Large intestine (tissue), 3 donors: ENCODE measurements at regions not wholly inside any gene's neighbourhood (a gene's known extent, or its start where the extent isn't known, plus 50 kb on each side); places are given as distances from the start of the nearest gene placed in this dataset.

ENCODE experiments used
- DNase-seq, 2 donors: peaks; one replicate each; pipeline versions ENCODE4 v3.0.0 to v3.0.0-alpha.2; 2013
- H3K27ac ChIP-seq: one replicate; pipeline ENCODE4 v1.5.1; 2013; ENCODE audit warnings: low read length
- H3K27me3 ChIP-seq: 2 replicates; pipeline ENCODE4 v1.6.1; 2013; ENCODE audit warnings: low read length; ENCODE audit not compliant: control insufficient read depth, insufficient read depth
- H3K36me3 ChIP-seq: 2 replicates; pipeline ENCODE4 v1.6.1; 2013; ENCODE audit warnings: low read length; ENCODE audit not compliant: control insufficient read depth, insufficient read depth
- H3K4me1 ChIP-seq: one replicate; pipeline ENCODE4 v1.6.1; 2013; ENCODE audit warnings: low read length; ENCODE audit not compliant: control insufficient read depth, insufficient read depth
- H3K4me3 ChIP-seq: one replicate; pipeline ENCODE4 v1.5.1; 2013; ENCODE audit warnings: low read length
- H3K9me3 ChIP-seq: one replicate; pipeline ENCODE4 v1.6.1; 2013; ENCODE audit warnings: mild to moderate bottlenecking, low read depth, low read length, moderate library complexity; ENCODE audit not compliant: control insufficient read depth
- WGBS: methylation state at CpG from one replicate; pipeline ENCODE4 v1.1.5; 2013; ENCODE audit warnings: low lambda C conversion rate; ENCODE audit not compliant: insufficient coverage; 5-methylcytosine and 5-hydroxymethylcytosine counted together

- no peaks in the 10 kb centered on the region for H3K36me3 ChIP-seq
- no peaks in the 10 kb centered on the region for H3K9me3 ChIP-seq
- no peak overlapping the region for H3K27ac ChIP-seq
- no peak overlapping the region for H3K4me3 ChIP-seq
- WGBS: no CpG with 5 or more reads among the region's 1 CpG
- no peak for DNase-seq
- no peaks in the 10 kb centered on the region for H3K4me1 ChIP-seq
- H3K27me3 ChIP-seq: peaks cover 31% of the 10 kb centered on the region
Observed at GRCh38 chr10:129040377-129040776, 426.7 kb upstream of the MGMT start.

GRCh38 chr10:129041916-129042315, 425.1 kb upstream of the MGMT start:
- no peak overlapping the region for H3K27ac ChIP-seq
- no peak for DNase-seq
- H3K4me3 ChIP-seq: no peak overlapping the region
- WGBS: 100% methylated on average over 1 of the region's 9 CpGs
- no peaks in the 10 kb centered on the region for H3K4me1 ChIP-seq
- no peaks in the 10 kb centered on the region for H3K9me3 ChIP-seq
- H3K27me3 ChIP-seq: peaks cover 19% of the 10 kb centered on the region
- H3K36me3 ChIP-seq: no peaks in the 10 kb centered on the region

- H3K4me3 ChIP-seq: no peak overlapping the region
- no peaks in the 10 kb centered on the region for H3K4me1 ChIP-seq
- no peak for DNase-seq
- H3K9me3 ChIP-seq: no peaks in the 10 kb centered on the region
- H3K36me3 ChIP-seq: no peaks in the 10 kb centered on the region
- 77% methylated on average over 5 of the region's 21 CpGs for WGBS
- no peak overlapping the region for H3K27ac ChIP-seq
- H3K27me3 ChIP-seq: peaks cover 15% of the 10 kb centered on the region
Observed at GRCh38 chr10:129042776-129043595, 424.1 kb upstream of the MGMT start.

GRCh38 chr10:129043691-129044090, 423.4 kb upstream of the MGMT start:
- no peak overlapping the region for H3K27ac ChIP-seq
- H3K27me3 ChIP-seq: peaks cover 13% of the 10 kb centered on the region
- no peak overlapping the region for H3K4me3 ChIP-seq
- no peak for DNase-seq
- H3K9me3 ChIP-seq: no peaks in the 10 kb centered on the region
- WGBS: 40% methylated on average over 1 of the region's 3 CpGs
- H3K36me3 ChIP-seq: no peaks in the 10 kb centered on the region
- no peaks in the 10 kb centered on the region for H3K4me1 ChIP-seq

- Histone ChIP-seq H3K36me3 (no peaks in the 10 kb centered on the region), H3K4me3 (no peak overlapping the region), H3K27me3 (peaks cover 3% of the 10 kb centered on the region), H3K9me3 (no peaks in the 10 kb centered on the region), H3K4me1 (no peaks in the 10 kb centered on the region), H3K27ac (no peak overlapping the region)
- whole genome bisulfite sequencing: 100% methylated on average over 2 of the region's 17 CpGs
- no peak for DNase-seq
Observed at GRCh38 chr10:129045599-129045998, 421.4 kb upstream of the MGMT start.

- no peaks in the 10 kb centered on the region for H3K36me3 ChIP-seq
- H3K27ac ChIP-seq: no peak overlapping the region
- DNase-seq: no peak
- no peaks in the 10 kb centered on the region for H3K9me3 ChIP-seq
- no peaks in the 10 kb centered on the region for H3K4me1 ChIP-seq
- WGBS: 95% methylated on average over 7 of the region's 28 CpGs
- peaks cover 3% of the 10 kb centered on the region for H3K27me3 ChIP-seq
- H3K4me3 ChIP-seq: no peak overlapping the region
Observed at GRCh38 chr10:129046065-129046681, 420.9 kb upstream of the MGMT start.

GRCh38 chr10:129046962-129047361, 420.1 kb upstream of the MGMT start:
- WGBS: 57% methylated on average over 1 of the region's 5 CpGs
- no peak for DNase-seq
- H3K27ac ChIP-seq: no peak overlapping the region
- H3K4me3 ChIP-seq: no peak overlapping the region
- peaks cover 3% of the 10 kb centered on the region for H3K27me3 ChIP-seq
- H3K36me3 ChIP-seq: no peaks in the 10 kb centered on the region
- no peaks in the 10 kb centered on the region for H3K4me1 ChIP-seq
- no peaks in the 10 kb centered on the region for H3K9me3 ChIP-seq

- Histone ChIP-seq H3K9me3 (no peaks in the 10 kb centered on the region), H3K27ac (no peak overlapping the region), H3K4me1 (no peaks in the 10 kb centered on the region), H3K36me3 (no peaks in the 10 kb centered on the region), H3K4me3 (no peak overlapping the region), H3K27me3 (no peaks in the 10 kb centered on the region)
- WGBS: no CpG with 5 or more reads among the region's 3 CpGs
- DNase-seq: no peak
Observed at GRCh38 chr10:129047600-129047999, 419.4 kb upstream of the MGMT start.

- H3K27ac ChIP-seq: no peak overlapping the region
- no peaks in the 10 kb centered on the region for H3K4me1 ChIP-seq
- H3K9me3 ChIP-seq: no peaks in the 10 kb centered on the region
- WGBS: no CpG with 5 or more reads among the region's 12 CpGs
- H3K27me3 ChIP-seq: no peaks in the 10 kb centered on the region
- DNase-seq: no peak
- H3K4me3 ChIP-seq: no peak overlapping the region
- H3K36me3 ChIP-seq: no peaks in the 10 kb centered on the region
Observed at GRCh38 chr10:129048513-129048912, 418.5 kb upstream of the MGMT start.

GRCh38 chr10:129049501-129049900, 417.5 kb upstream of the MGMT start:
- no peaks in the 10 kb centered on the region for H3K4me1 ChIP-seq
- DNase-seq: no peak
- H3K27me3 ChIP-seq: no peaks in the 10 kb centered on the region
- no peak overlapping the region for H3K27ac ChIP-seq
- H3K4me3 ChIP-seq: no peak overlapping the region
- WGBS: no CpG with 5 or more reads among the region's 7 CpGs
- H3K36me3 ChIP-seq: no peaks in the 10 kb centered on the region
- H3K9me3 ChIP-seq: no peaks in the 10 kb centered on the region

- Histone ChIP-seq H3K4me1 (no peaks in the 10 kb centered on the region), H3K36me3 (no peaks in the 10 kb centered on the region), H3K27ac (no peak overlapping the region), H3K4me3 (no peak overlapping the region), H3K9me3 (no peaks in the 10 kb centered on the region), H3K27me3 (no peaks in the 10 kb centered on the region)
- no peak for DNase-seq
- no CpG with 5 or more reads among the region's 9 CpGs for WGBS
Observed at GRCh38 chr10:129055225-129055624, 411.8 kb upstream of the MGMT start.
